Inflammatory macrophage treated with lipopolysaccharide for 1 hour (primary cell): ENCODE measurements at regions not wholly inside any gene's neighbourhood (a gene's known extent, or its start where the extent isn't known, plus 50 kb on each side); places are given as distances from the start of the nearest gene placed in this dataset.

Experiments
- DNase-seq, 2 donors: peaks; one replicate each; pipeline ENCODE4 v3.0.0-alpha.2; 2020 to 2022

GRCh38 chr2:140061240-140061639, 1281.0 kb upstream of the NXPH2 start:
- no peak for DNase-seq

- DNase-seq: no peak
Measured at GRCh38 chr2:140057928-140058327, 1277.7 kb upstream of the NXPH2 start.

DNA sequence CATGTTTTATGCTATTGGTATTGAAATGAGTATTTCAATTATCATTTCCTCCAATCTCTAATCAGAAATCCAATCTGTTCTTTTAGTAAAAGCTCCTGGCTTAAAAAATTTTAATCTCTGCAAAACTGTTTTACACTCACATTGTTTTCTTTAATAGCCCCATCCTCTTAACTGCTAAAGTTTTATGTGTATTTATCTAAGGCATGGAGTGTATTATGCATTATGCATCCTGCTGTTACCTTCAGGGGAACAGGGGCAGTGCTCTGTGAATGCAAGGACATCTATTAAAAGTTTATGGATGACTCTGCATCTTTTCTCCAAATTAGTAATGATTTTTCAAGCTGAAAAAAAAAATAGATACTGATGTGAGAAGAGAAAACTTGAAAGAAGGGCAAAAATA, 1261.6 kb upstream of the NXPH2 start:
- no peak for DNase-seq

GRCh38 chr2:140041239-140041638, 1261.0 kb upstream of the NXPH2 start:
- DNase-seq: no peak

DNA sequence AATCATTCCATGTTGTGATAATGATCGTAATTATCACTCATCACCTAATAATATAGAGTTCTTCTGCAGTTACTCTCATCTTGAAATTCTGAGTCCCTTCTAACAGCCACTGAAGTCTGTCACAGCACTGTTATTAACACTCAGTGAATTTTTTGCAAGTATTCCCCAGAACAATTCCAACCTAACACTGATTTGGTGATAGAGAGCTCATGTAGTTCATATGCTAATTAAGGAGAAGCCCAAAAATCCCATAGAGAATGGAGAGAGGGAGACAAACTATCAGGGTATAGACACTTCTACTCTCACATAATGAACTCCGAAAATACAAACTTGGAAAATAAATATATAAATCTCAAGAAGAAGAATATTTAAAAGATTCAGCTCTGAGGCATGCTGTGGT, 1253.4 kb upstream of the NXPH2 start:
- no peak for DNase-seq

- DNase-seq: no peak
Measured at GRCh38 chr2:140027966-140028365, 1247.8 kb upstream of the NXPH2 start.

DNA sequence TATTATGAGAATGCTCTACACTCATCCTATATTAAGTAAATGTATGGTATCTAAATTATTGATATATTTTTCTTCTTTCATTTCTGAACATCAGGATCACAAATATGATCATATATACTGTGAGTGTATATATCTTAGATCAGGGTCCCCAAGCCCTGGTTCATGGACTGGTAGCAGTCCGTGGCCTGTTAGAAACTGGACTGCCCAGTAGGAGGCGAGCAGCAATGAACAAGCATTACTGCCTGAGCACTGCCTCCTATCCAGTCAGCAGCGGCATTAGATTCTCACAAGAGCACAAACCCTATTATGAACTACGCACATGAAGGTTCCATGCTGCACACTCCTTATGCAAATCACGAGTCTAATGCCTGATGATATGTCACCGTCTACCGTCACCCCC, 1247.1 kb upstream of the NXPH2 start:
- DNase-seq: no peak

GRCh38 chr2:140023291-140023690, 1243.1 kb upstream of the NXPH2 start:
- no peak for DNase-seq

GRCh38 chr2:140018541-140018940, 1238.4 kb upstream of the NXPH2 start:
- DNase-seq: no peak

DNA sequence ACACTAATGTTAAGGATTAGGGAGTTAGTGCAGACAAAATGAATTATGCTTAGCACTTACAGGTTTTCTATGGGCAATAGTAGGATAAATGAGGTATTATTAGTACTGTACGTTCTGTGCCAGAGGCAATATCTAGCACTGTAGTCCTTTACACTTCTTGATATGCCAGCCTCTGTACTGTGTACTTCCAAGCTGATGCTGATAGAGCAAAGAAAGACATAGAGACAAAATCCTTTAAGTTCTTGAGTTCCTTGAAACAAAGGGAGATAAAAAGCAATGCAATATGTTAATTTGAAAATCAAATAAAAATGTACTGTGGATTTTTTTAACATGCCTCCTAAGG, 1234.0 kb upstream of the NXPH2 start:
- DNase-seq: no peak

DNA sequence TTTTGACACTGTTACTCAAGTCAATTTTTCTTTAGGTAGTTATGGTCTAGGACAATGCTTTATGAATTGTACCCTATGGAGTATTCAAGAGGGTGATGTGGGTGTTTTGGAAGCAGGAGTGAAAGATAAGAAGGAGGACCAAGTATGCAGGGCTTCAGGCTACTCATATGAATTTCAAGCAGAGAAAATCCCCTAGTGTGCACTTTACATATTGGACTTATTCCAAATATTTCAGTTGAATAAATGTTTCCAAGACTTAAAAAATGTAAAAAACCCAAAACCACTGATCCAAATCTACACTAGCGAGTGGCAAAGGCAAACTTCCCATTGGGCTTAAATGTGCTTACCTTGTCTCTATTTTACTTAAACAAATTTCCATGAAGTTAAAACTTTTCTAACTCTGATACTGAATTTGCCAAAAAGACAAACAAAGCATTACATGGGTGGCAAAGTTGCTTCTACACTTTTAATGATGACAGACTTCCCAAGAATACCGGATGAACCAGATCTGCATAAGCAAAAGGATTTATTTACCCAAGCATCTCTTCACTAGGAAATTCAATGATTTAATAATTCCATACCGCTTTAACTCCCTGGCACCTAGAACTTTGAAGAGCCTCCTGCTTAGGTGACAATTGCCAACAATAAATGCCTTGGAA, 1233.5 kb upstream of the NXPH2 start:
- no peak for DNase-seq

DNA sequence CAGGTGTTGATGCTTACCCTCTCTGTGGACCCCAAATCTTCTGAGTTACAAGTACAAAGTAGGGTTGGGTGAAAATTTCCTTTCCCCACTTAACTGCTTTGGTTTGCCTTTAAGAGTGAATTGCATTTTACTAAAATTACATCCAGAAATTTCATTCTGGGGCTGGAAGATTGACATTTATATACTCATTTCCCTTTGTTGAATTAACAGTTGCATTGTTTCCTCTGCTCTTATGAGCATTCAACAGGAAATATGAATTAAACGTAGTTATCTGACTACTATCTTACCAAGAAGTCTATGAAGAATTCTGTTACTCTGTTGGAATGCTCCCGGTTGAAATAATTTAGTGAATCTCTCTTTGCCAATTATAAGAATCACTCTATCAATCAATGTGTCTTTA, 1231.1 kb upstream of the NXPH2 start:
- DNase-seq: no peak

- no peak for DNase-seq
Measured at GRCh38 chr2:140002110-140002509, 1221.9 kb upstream of the NXPH2 start.

- no peak for DNase-seq
Measured at GRCh38 chr2:139992711-139993345, 1212.6 kb upstream of the NXPH2 start.

DNA sequence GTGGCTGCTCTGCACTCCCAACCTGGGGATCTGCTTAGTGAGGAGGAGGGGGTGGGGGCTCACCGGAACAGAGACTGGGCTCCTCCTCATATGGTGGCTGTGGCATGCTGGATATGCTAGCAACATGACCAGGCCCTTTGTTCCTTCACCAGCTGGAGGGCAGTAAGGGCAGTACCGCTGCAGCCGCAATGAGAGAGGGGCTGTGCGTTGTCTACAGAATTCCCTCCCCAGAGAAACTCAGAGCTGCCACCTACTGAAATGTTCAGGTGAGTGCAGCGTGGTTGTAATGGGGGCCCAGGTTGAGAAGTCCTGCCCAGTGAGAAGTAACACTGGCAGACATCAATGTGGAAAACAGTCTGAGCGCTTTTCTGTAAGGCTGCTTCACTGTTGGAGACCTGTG, 1211.9 kb upstream of the NXPH2 start:
- DNase-seq: no peak

DNA sequence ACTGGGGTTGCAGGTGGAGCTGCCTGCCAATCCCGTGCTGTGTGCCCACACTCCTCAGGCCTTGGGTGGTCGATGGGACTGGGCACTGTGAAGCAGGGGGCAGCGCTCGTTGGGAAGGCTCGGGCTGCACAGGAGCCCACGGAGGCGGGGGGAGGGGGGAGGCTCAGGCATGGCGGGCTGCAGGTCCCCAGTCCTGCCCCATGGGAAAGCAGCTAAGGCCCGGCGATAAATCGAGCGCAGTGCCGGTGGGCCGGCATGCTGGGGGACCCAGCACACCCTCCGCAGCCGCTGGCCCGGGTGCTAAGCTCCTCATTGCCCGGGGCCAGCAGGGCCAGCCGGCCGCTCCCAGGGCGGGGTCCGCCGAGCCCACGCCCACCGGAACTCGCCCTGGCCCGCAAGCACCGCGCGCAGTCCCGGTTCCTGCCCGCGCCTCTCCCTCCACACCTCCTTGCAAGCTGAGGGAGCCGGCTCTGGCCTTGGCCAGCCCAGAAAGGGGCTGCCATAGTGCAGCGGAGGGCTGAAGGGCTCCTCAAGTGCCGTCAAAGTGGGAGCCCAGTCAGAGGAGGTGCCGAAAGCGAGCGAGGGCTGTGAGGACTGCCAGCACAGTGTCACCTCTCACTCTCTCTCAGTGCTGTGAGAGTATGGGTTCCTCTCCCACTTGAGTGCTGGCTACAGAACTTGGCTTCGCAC, 1210.6 kb upstream of the NXPH2 start:
- no peak for DNase-seq

DNA sequence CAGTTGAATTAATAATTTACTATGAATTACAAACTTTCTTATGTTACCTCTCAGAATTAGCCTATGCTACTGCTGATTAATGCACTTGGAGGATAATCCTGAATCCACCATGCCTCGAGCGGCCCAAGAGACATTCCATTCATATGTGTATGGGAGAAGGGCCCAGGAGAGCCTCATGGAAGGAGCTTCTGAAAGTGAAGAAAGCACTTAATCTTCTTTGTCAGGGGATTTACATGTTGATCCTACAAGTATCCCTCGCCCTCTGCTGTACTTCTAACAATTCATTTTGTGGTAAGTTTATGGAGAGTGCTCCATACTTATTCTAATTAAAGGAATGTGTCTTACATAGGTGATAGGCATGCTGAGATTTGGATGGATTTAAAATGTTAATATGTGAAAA, 1189.1 kb upstream of the NXPH2 start:
- no peak for DNase-seq

- DNase-seq: no peak
Measured at GRCh38 chr2:139968588-139968987, 1188.4 kb upstream of the NXPH2 start.

DNA sequence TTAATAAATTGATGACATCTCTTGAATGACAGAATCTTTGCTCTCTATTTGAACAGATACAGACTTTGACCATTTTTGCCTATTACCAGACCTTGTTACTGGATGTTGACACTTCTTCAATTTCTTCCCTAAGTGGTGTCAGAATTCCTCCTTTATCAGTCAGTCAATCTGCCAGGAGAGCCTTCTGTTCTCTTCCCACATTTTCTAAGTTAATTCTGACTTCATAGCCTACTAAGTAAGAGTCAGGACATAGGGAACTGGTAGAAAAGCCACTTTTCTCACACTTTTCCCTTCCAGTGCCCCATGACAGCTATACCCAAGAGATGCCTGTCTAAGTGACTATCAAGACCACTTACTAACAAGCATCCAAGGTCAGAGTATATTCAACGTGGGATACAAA, 1187.5 kb upstream of the NXPH2 start:
- no peak for DNase-seq

GRCh38 chr2:139964721-139965440, 1184.7 kb upstream of the NXPH2 start:
- DNase-seq: no peak

DNA sequence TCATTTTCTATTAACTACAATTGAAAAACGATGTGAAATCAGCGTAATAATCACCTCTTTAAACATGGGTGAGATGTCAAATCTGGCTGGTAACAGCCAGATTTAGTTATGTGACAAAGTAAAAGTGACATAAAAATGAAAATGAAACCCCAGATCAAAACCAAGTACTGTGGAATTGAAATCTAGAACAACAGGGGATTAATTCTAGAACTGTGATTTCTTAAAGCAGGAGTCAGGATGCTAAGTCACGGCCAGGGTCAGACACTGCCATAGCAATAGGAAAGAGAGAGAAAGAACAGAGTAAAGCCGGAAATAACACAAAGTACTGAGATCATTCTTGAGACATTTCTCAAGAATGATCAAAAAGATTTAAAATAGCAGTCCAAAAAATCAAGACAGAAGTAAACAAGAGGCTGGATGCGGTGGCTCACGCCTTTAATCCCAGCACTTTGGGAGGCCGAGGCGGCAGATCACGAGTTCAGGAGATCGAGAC, 1183.7 kb upstream of the NXPH2 start:
- no peak for DNase-seq

- no peak for DNase-seq
Measured at GRCh38 chr2:139949242-139949972, 1169.2 kb upstream of the NXPH2 start.

DNA sequence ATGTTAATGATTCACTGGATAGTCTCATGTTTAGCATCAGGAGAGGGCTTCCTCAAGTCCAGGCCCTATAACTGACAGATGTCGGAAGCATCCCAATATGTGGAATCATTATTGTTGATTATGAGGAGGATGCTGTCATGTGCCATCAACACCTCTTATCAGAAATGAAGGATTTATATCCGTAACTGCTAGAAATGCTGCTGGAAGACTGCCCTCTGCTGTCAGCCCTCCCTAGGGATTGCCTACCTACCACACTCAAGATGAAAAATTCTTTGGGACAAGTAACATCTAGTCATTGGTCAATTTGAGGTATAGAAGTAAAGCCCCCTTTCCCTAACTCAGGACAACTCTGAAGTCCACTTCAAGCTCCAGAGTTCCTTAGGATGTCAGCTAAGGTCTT, 1166.5 kb upstream of the NXPH2 start:
- no peak for DNase-seq
